NK-92 treated with Interleukin-12 subunit alpha and Interleukin-12 subunit beta, amount 100 ng/mL, for 24 hours (cell line): ENCODE measurements at regions not wholly inside any gene's neighbourhood (a gene's known extent, or its start where the extent isn't known, plus 50 kb on each side); places are given as distances from the start of the nearest gene placed in this dataset.

Experiments used
- DNase-seq: peaks from one replicate; lab custom pipeline; 2025; lab: John Stamatoyannopoulos, UW

DNA sequence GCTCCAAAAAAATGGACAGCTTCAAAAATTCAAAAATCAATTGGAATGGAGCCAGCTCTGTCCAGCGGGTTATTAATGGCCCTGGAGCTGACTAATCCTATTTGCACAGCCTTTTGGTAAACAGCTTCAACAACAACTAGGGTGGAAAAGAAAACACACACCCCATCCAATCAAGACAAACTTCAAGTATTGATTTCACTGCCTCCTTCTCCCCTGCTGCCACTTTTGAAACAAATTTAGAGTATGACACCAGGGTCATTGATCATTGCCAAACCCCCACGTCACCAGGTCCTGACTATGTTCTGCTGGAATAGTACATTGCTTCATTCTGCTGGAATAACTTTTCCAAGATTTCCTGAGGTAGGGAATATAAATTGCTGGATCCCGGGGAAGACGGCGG, 56.8 kb upstream of the GTF3A start:
- DNase-seq: no peak

- DNase-seq: no peak
Observed at GRCh38 chr13:27370305-27370872, 54.0 kb upstream of the GTF3A start.

DNA sequence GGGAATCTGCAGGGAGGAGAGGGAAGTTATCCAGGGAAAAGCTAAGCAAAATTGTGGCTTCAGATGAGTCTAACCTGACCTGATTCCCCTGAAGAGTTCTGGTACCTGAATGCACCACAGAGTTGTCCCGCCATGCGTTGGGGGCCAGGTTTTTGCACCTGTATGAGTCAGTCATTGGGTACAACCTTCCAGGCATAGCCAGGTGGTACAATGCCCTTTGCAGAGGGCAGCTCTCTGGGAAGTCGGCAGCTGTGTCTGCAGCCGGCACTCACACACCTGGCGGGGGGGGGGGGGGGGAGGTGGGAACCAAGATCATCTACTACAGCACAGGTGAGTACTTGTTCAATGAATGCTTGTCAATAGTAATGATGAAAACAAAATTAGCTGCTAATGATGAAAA, 52.5 kb upstream of the GTF3A start:
- DNase-seq: no peak

GRCh38 chr13:27372896-27373295, 51.5 kb upstream of the GTF3A start:
- no peak for DNase-seq

GRCh38 chr13:27374126-27374613, 50.2 kb upstream of the GTF3A start:
- no peak for DNase-seq
